MCF 10A (cell line): ENCODE measurements at regions not wholly inside any gene's neighbourhood (a gene's known extent, or its start where the extent isn't known, plus 50 kb on each side); places are given as distances from the start of the nearest gene placed in this dataset.

Experiments used
- BruUV-seq: library from RNA; stranded (reverse); fragments of 400-500 nt; replicated peaks from 2 replicates; lab custom pipeline; 2021; lab: Mats Ljungman, UMichigan
- CTCF ChIA-PET: fragments of 300-600 bp; sonication (Branson Sonifier 250); formaldehyde crosslinking; extraction: SDS; loops from one replicate; lab custom pipeline; 2021; ENCODE audit warnings: antibody characterized with exemption, inconsistent platforms; lab: Yijun Ruan, JAX
- POLR2A ChIA-PET: fragments of 300-600, 350-650 bp; sonication (Branson Sonifier 250); formaldehyde crosslinking; extraction: SDS; loops from one replicate; lab custom pipeline; 2020; ENCODE audit warnings: antibody characterized with exemption, inconsistent platforms; lab: Yijun Ruan, JAX
- DNase-seq: peaks from one replicate; pipeline ENCODE4 v3.0.0-alpha.2; 2018; ENCODE audit not compliant: unreplicated experiment
- H3K27ac Mint-ChIP-seq: one replicate; pipeline ENCODE4 v1.8.0; 2022; ENCODE audit warnings: mild to moderate bottlenecking, low read depth, mixed read lengths; ENCODE audit not compliant: unreplicated experiment
- H3K27me3 Mint-ChIP-seq: one replicate; pipeline ENCODE4 v1.8.0; 2022; ENCODE audit warnings: mixed read lengths; ENCODE audit not compliant: insufficient read depth, unreplicated experiment
- H3K36me3 Mint-ChIP-seq: one replicate; pipeline ENCODE4 v1.8.0; 2022; ENCODE audit warnings: mild to moderate bottlenecking, moderate library complexity, mixed read lengths; ENCODE audit not compliant: insufficient read depth, unreplicated experiment
- H3K4me1 Mint-ChIP-seq: one replicate; pipeline ENCODE4 v1.8.0; 2022; ENCODE audit warnings: mixed read lengths; ENCODE audit not compliant: insufficient read depth, unreplicated experiment
- H3K4me3 Mint-ChIP-seq: one replicate; pipeline ENCODE4 v1.8.0; 2022; ENCODE audit warnings: mild to moderate bottlenecking, moderate library complexity, mixed read lengths; ENCODE audit not compliant: unreplicated experiment
- H3K9me3 Mint-ChIP-seq: one replicate; pipeline ENCODE4 v1.8.0; 2022; ENCODE audit warnings: mixed read lengths; ENCODE audit not compliant: unreplicated experiment
- CTCF ChIP-seq: fragments of 200-600 bp; IDR thresholded peaks from one replicate; pipeline ENCODE4 v1.8.0; 2022; ENCODE audit warnings: antibody characterized with exemption, mild to moderate bottlenecking; ENCODE audit not compliant: unreplicated experiment
- intact Hi-C: fragments of 100-400 bp; cut with micrococcal nuclease; formaldehyde crosslinking; loops from 2 replicates; pipeline ENCODE4 v1.14.1; 2022

- POLR2A ChIA-PET: no interaction called here
- no peaks in the 10 kb centered on the region for H3K4me1 Mint-ChIP-seq
- no peak overlapping the region for H3K4me3 Mint-ChIP-seq
- no peaks in the 10 kb centered on the region for H3K27me3 Mint-ChIP-seq
- BruUV-seq: no TSS peak
- intact Hi-C loops: no loop called here
- no peak overlapping the region for H3K27ac Mint-ChIP-seq
- peaks cover 10% of the 10 kb centered on the region for H3K9me3 Mint-ChIP-seq
- TF ChIP-seq CTCF: no peak
- no peak for DNase-seq
- H3K36me3 Mint-ChIP-seq: no peaks in the 10 kb centered on the region
- CTCF ChIA-PET: interaction anchor here (0.6 to 1.1 kb wide), 2 partner anchors 13 to 60 kb away, joined by 3 read pairs; no protein-coding TSS in a partner anchor
Measured at GRCh38 chr5:61719124-61719523, 387.1 kb downstream of the ZSWIM6 start.

GRCh38 chr5:61720829-61721228 lies 388.8 kb downstream of the ZSWIM6 start:
- H3K27me3 Mint-ChIP-seq: peaks cover 7% of the 10 kb centered on the region
- no peak overlapping the region for H3K27ac Mint-ChIP-seq
- no peak overlapping the region for H3K4me3 Mint-ChIP-seq
- TF ChIP-seq CTCF: no peak
- peaks cover 10% of the 10 kb centered on the region for H3K9me3 Mint-ChIP-seq
- POLR2A ChIA-PET: no interaction called here
- CTCF ChIA-PET: interaction anchor here (1.1 kb wide), 1 partner anchor 71 kb away, joined by 3 read pairs; no protein-coding TSS in a partner anchor
- no TSS peak for BruUV-seq
- DNase-seq: no peak
- H3K4me1 Mint-ChIP-seq: no peaks in the 10 kb centered on the region
- intact Hi-C loops: no loop called here
- no peaks in the 10 kb centered on the region for H3K36me3 Mint-ChIP-seq

- Mint-ChIP-seq H3K27ac (no peak overlapping the region), H3K4me1 (no peaks in the 10 kb centered on the region), H3K4me3 (no peak overlapping the region), H3K9me3 (peaks cover 10% of the 10 kb centered on the region), H3K36me3 (no peaks in the 10 kb centered on the region), H3K27me3 (peaks cover 25% of the 10 kb centered on the region)
- intact Hi-C loops: no loop called here
- ChIA-PET CTCF (interaction anchor here (0.9 kb wide), 1 partner anchor 12 kb away, joined by 3 read pairs; no protein-coding TSS in a partner anchor), POLR2A (interaction anchor here (0.6 kb wide), 2 partner anchors 605 to 1927 kb away, joined by 3 read pairs; no protein-coding TSS in a partner anchor)
- no TSS peak for BruUV-seq
- no peak for TF ChIP-seq CTCF
- DNase-seq: no peak
Measured at GRCh38 chr5:61724102-61724501, 392.0 kb downstream of the ZSWIM6 start.

GRCh38 chr5:61728287-61728686 lies 396.2 kb downstream of the ZSWIM6 start:
- Mint-ChIP-seq H3K9me3 (no peaks in the 10 kb centered on the region), H3K27me3 (peaks cover 56% of the 10 kb centered on the region), H3K36me3 (no peaks in the 10 kb centered on the region), H3K4me1 (no peaks in the 10 kb centered on the region), H3K27ac (no peak overlapping the region), H3K4me3 (no peak overlapping the region)
- TF ChIP-seq CTCF: no peak
- no peak for DNase-seq
- intact Hi-C loops: no loop called here
- ChIA-PET POLR2A (no interaction called here), CTCF (no interaction called here)
- no TSS peak for BruUV-seq
